H1 (cell line): ENCODE measurements at regions not wholly inside any gene's neighbourhood (a gene's known extent, or its start where the extent isn't known, plus 50 kb on each side); places are given as distances from the start of the nearest gene placed in this dataset.

Source experiments
- CTCF ChIA-PET: fragments of 300-600 bp; sonication (Branson Sonifier 250); formaldehyde crosslinking; loops from one replicate; lab custom pipeline; 2021; ENCODE audit not compliant: partially characterized antibody; lab: Charles Lee
- POLR2A ChIA-PET: fragments of 300-600 bp; sonication (Branson Sonifier 250); formaldehyde crosslinking; loops from one replicate; lab custom pipeline; 2021; ENCODE audit warnings: inconsistent platforms; ENCODE audit not compliant: partially characterized antibody; lab: Charles Lee
- DNase-seq, 2 experiments: peaks; one replicate each; pipeline versions ENCODE4 v3.0.0 to v3.0.0-alpha.2; 2010 to 2022; ENCODE audit warnings: low spot score in 2 of 2, low read depth in 1 of 2, mixed read lengths in 1 of 2
- FAIRE-seq: peaks from 2 replicates; lab custom pipeline; 2011; peaks lifted over from hg19 to GRCh38; lab: Jason Lieb, UNC
- H2AFZ ChIP-seq: 2 replicates; pipeline ENCODE4 v1.8.1; 2012; ENCODE audit warnings: low read length, inconsistent platforms
- H2AK5ac ChIP-seq: 2 replicates; pipeline ENCODE4 v1.6.1; 2013; ENCODE audit warnings: low read depth, low read length
- H2BK120ac ChIP-seq: replicated peaks from 2 replicates; pipeline ENCODE3; 2013; ENCODE audit warnings: low read depth, low read length, inconsistent platforms
- H2BK12ac ChIP-seq: 2 replicates; pipeline ENCODE4 v1.6.1; 2013; ENCODE audit warnings: low read depth, low read length
- H2BK15ac ChIP-seq: 2 replicates; pipeline ENCODE4 v1.6.1; 2013; ENCODE audit warnings: low read length
- H2BK20ac ChIP-seq: 2 replicates; pipeline ENCODE4 v1.6.1; 2013; ENCODE audit warnings: low read length
- H2BK5ac ChIP-seq: 2 replicates; pipeline ENCODE4 v1.6.1; 2013; ENCODE audit warnings: low read depth, low read length
- H3K14ac ChIP-seq: 2 replicates; pipeline ENCODE4 v1.6.1; 2013; ENCODE audit warnings: inconsistent platforms; ENCODE audit not compliant: insufficient read length
- H3K18ac ChIP-seq: 2 replicates; pipeline ENCODE4 v1.6.1; 2013; ENCODE audit warnings: low read length; ENCODE audit errors: extremely low read depth
- H3K23ac ChIP-seq: 2 replicates; pipeline ENCODE4 v1.6.1; 2013; ENCODE audit warnings: inconsistent platforms; ENCODE audit not compliant: insufficient read length
- H3K23me2 ChIP-seq: 2 replicates; pipeline ENCODE4 v1.6.1; 2013; ENCODE audit warnings: low read depth, low read length
- H3K27ac ChIP-seq: 2 replicates; pipeline ENCODE4 v1.6.1; 2011; ENCODE audit warnings: low read depth, low read length, inconsistent platforms
- H3K27me3 ChIP-seq, 4 experiments: replicated peaks in 1 of 4; 1 replicate in 1 of 4; 2 replicates in 3 of 4; pipeline versions ENCODE4 v1.6.1 to v1.8.1; 2011 to 2013; ENCODE audit warnings: low read length in 3 of 4, mild to moderate bottlenecking in 3 of 4, inconsistent platforms in 2 of 4, mixed read lengths in 2 of 4, moderate library complexity in 1 of 4; ENCODE audit not compliant: control insufficient read depth in 3 of 4, insufficient read depth in 3 of 4; ENCODE audit errors: extremely low read depth in 1 of 4
- H3K36me3 ChIP-seq, 4 experiments: 2 replicates each; pipeline versions ENCODE4 v1.6.1 to v1.8.1; 2011 to 2013; ENCODE audit warnings: mild to moderate bottlenecking in 4 of 4, low read length in 3 of 4, moderate library complexity in 2 of 4, control low read depth in 1 of 4, inconsistent platforms in 1 of 4; ENCODE audit not compliant: insufficient read depth in 4 of 4, control insufficient read depth in 2 of 4
- H3K4ac ChIP-seq: replicated peaks from 2 replicates; pipeline ENCODE3; 2013; ENCODE audit warnings: low read length, low read depth, mixed read lengths, inconsistent platforms; ENCODE audit not compliant: insufficient read length
- H3K4me1 ChIP-seq, 4 experiments: replicated peaks in 1 of 4; 1 replicate in 1 of 4; 2 replicates in 3 of 4; pipeline versions ENCODE4 v1.6.1 to v1.8.1; 2011 to 2013; ENCODE audit warnings: low read length in 3 of 4, inconsistent platforms in 2 of 4, mixed read lengths in 1 of 4; ENCODE audit not compliant: insufficient read depth in 4 of 4, control insufficient read depth in 3 of 4
- H3K4me2 ChIP-seq, 2 experiments: 2 replicates each; pipeline versions ENCODE4 v1.6.1 to v1.8.1; 2011 to 2013; ENCODE audit warnings: low read depth in 2 of 2, low read length in 2 of 2, control low read depth in 1 of 2, inconsistent platforms in 1 of 2, mild to moderate bottlenecking in 1 of 2; ENCODE audit not compliant: insufficient read depth in 1 of 2
- H3K4me3 ChIP-seq, 4 experiments: fragments of 200-600, 300-600 bp in 1 of 4; sonication (generic), shearing (Covaris generic), sonication (Bioruptor Twin) in 1 of 4; 2 replicates each; pipeline versions ENCODE4 v1.5.1 to v1.8.1; 2011 to 2016; ENCODE audit warnings: low read length in 4 of 4, low read depth in 3 of 4, control low read depth in 2 of 4, inconsistent platforms in 2 of 4, mild to moderate bottlenecking in 2 of 4, mixed read lengths in 1 of 4, moderate library complexity in 1 of 4; ENCODE audit not compliant: insufficient read depth in 2 of 4; ENCODE audit errors: extremely low read depth in 1 of 4
- H3K56ac ChIP-seq: replicated peaks from 2 replicates; pipeline ENCODE3; 2013; ENCODE audit warnings: low read depth, mild to moderate bottlenecking, mixed read lengths, low read length, inconsistent platforms; ENCODE audit not compliant: insufficient read length
- H3K79me1 ChIP-seq: 2 replicates; pipeline ENCODE4 v1.6.1; 2013; ENCODE audit warnings: low read depth, low read length, control low read depth
- H3K79me2 ChIP-seq, 2 experiments: 2 replicates each; pipeline versions ENCODE4 v1.6.1 to v1.8.1; 2012 to 2013; ENCODE audit warnings: low read length in 2 of 2, mild to moderate bottlenecking in 2 of 2, inconsistent platforms in 1 of 2; ENCODE audit not compliant: insufficient read depth in 2 of 2, control insufficient read depth in 1 of 2
- H3K9ac ChIP-seq, 4 experiments: replicated peaks in 1 of 4; 1 replicate in 1 of 4; 2 replicates in 3 of 4; pipeline versions ENCODE4 v1.6.1 to v1.8.1; 2011 to 2013; ENCODE audit warnings: low read depth in 3 of 4, low read length in 3 of 4, control low read depth in 2 of 4, mild to moderate bottlenecking in 2 of 4, moderate library complexity in 2 of 4, inconsistent platforms in 1 of 4; ENCODE audit errors: extremely low read depth in 1 of 4
- H3K9me3 ChIP-seq, 2 experiments: 2 replicates each; pipeline versions ENCODE4 v1.6.1 to v1.8.1; 2012 to 2013; ENCODE audit warnings: mild to moderate bottlenecking in 2 of 2, moderate library complexity in 2 of 2, control low read depth in 1 of 2, inconsistent platforms in 1 of 2, low read depth in 1 of 2, low read length in 1 of 2, mixed read lengths in 1 of 2; ENCODE audit not compliant: insufficient read depth in 2 of 2
- H4K20me1 ChIP-seq, 2 experiments: replicated peaks in 1 of 2; 2 replicates each; pipeline versions ENCODE3 to v1.8.1; 2011 to 2013; ENCODE audit warnings: inconsistent platforms in 2 of 2, low read length in 2 of 2, mild to moderate bottlenecking in 1 of 2; ENCODE audit not compliant: insufficient read depth in 2 of 2, control insufficient read depth in 1 of 2
- H4K5ac ChIP-seq: 2 replicates; pipeline ENCODE4 v1.6.1; 2013; ENCODE audit warnings: low read length, low read depth, mixed read lengths, inconsistent platforms; ENCODE audit not compliant: insufficient read length
- H4K8ac ChIP-seq: 2 replicates; pipeline ENCODE4 v1.8.0; 2013; ENCODE audit warnings: mild to moderate bottlenecking, moderate library complexity, low read length, inconsistent platforms; ENCODE audit not compliant: insufficient read depth; ENCODE audit errors: extremely low read depth
- H4K91ac ChIP-seq: replicated peaks from 2 replicates; pipeline ENCODE3; 2013; ENCODE audit warnings: low read length, mixed read lengths, inconsistent platforms; ENCODE audit not compliant: insufficient read length
- BACH1 ChIP-seq: IDR thresholded peaks from 2 replicates; pipeline ENCODE4 v1.6.1; 2012; ENCODE audit warnings: low read length, improper control_type of control experiment
- BCL11A ChIP-seq, 2 experiments: IDR thresholded peaks; one replicate each; pipeline ENCODE4 v1.6.1; 2011; ENCODE audit warnings: low read depth in 2 of 2, low read length in 2 of 2, mild to moderate bottlenecking in 2 of 2
- CBX5 ChIP-seq: fragments of 300-800, 300-1000 bp; sonication (generic); IDR thresholded peaks from 2 replicates; pipeline ENCODE4 v1.7.1; 2016; ENCODE audit warnings: antibody characterized with exemption, low read length, low read depth
- CBX8 ChIP-seq: fragments of 300-800, 300-1000 bp; sonication (generic); IDR thresholded peaks from 2 replicates; pipeline ENCODE4 v1.7.1; 2016; ENCODE audit warnings: low read depth, low read length, borderline replicate concordance
- CEBPB ChIP-seq: IDR thresholded peaks from 2 replicates; pipeline ENCODE4 v1.6.1; 2012; ENCODE audit warnings: low read depth, low read length
- CTCF ChIP-seq, 3 experiments: IDR thresholded peaks; 1 replicate in 2 of 3; 2 replicates in 1 of 3; pipeline versions ENCODE4 v1.5.1 to v1.6.1; 2011; ENCODE audit warnings: low read length in 3 of 3, mild to moderate bottlenecking in 3 of 3, inconsistent platforms in 2 of 3, low read depth in 1 of 3, moderate library complexity in 1 of 3; ENCODE audit not compliant: insufficient read depth in 1 of 3; ENCODE audit errors: control extremely low read depth in 1 of 3
- FOSL1 ChIP-seq: IDR thresholded peaks from 2 replicates; pipeline ENCODE4 v1.6.1; 2011; ENCODE audit warnings: mild to moderate bottlenecking, low read depth, low read length, moderate library complexity; ENCODE audit not compliant: insufficient read depth
- PHF8 ChIP-seq: fragments of 200-600 bp; sonication (generic); conservative IDR thresholded peaks from 2 replicates; pipeline ENCODE4 v1.7.1; 2012; ENCODE audit warnings: low read depth, mild to moderate bottlenecking, inconsistent platforms, low read length, moderate library complexity
- SIRT6 ChIP-seq: IDR thresholded peaks from one replicate; pipeline ENCODE4 v1.7.1; 2012; ENCODE audit warnings: low read length, inconsistent platforms
- SRF ChIP-seq: IDR thresholded peaks from 2 replicates; pipeline ENCODE4 v1.6.1; 2011; ENCODE audit warnings: mild to moderate bottlenecking, low read depth, low read length, moderate library complexity
- TAF1 ChIP-seq: IDR thresholded peaks from 2 replicates; pipeline ENCODE4 v1.6.1; 2011; ENCODE audit warnings: mild to moderate bottlenecking, low read depth, low read length
- TF ChIP-seq, protein P1 (sequence below): IDR thresholded peaks from 2 replicates; pipeline ENCODE4 v1.6.1; 2012; ENCODE audit warnings: low read length, inconsistent platforms

DNA sequence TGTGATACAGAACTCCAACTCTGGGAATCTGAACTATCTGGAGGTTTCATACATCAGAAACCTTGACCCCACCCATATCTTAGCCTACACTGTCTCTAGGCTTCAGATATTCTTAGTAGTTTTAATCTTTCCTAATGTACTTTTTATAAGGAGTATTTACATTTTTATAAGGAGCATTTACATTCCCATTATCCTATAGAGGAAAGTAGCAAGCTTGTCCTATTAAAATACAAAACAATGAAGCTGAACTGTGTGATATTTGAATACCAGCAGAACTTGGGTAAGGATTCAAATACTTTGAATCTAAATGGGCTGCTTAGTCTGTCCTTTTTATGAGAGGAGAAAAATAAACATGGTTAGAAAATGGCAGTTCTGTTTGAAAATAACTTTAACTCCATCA lies 247.4 kb downstream of the FMR1NB start:
- Histone ChIP-seq H2AFZ (no peak overlapping the region), H3K27me3 (no peaks in the 10 kb centered on the region), H3K4me3 (no peak overlapping the region), H2BK15ac (no peak overlapping the region), H4K8ac (no peak overlapping the region), H3K9me3 (no peaks in the 10 kb centered on the region), H3K4me2 (no peak overlapping the region), H3K4ac (no peak overlapping the region), H4K20me1 (no peaks in the 10 kb centered on the region), H3K9ac (no peak overlapping the region), H3K79me2 (no peaks in the 10 kb centered on the region), H4K5ac (no peak overlapping the region), H2AK5ac (no peak overlapping the region), H3K79me1 (no peaks in the 10 kb centered on the region), H3K23me2 (no peaks in the 10 kb centered on the region), H2BK20ac (no peak overlapping the region), H3K23ac (no peak overlapping the region), H3K27ac (no peak overlapping the region), H2BK5ac (no peak overlapping the region), H3K14ac (no peak overlapping the region), H3K4me1 (no peaks in the 10 kb centered on the region), H3K18ac (no peak overlapping the region), H4K91ac (no peak overlapping the region), H3K36me3 (no peaks in the 10 kb centered on the region), H2BK12ac (no peak overlapping the region), H3K56ac (no peak overlapping the region), H2BK120ac (no peak overlapping the region)
- DNase-seq (no peak), FAIRE-seq (no peak)
- CTCF ChIA-PET = no interaction called here
- POLR2A ChIA-PET = no interaction called here
- TF ChIP-seq, protein P1, sequence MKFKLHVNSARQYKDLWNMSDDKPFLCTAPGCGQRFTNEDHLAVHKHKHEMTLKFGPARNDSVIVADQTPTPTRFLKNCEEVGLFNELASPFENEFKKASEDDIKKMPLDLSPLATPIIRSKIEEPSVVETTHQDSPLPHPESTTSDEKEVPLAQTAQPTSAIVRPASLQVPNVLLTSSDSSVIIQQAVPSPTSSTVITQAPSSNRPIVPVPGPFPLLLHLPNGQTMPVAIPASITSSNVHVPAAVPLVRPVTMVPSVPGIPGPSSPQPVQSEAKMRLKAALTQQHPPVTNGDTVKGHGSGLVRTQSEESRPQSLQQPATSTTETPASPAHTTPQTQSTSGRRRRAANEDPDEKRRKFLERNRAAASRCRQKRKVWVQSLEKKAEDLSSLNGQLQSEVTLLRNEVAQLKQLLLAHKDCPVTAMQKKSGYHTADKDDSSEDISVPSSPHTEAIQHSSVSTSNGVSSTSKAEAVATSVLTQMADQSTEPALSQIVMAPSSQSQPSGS = no peak
- TF ChIP-seq FOSL1 (no peak), TAF1 (no peak), CBX5 (no peak), BACH1 (no peak), CTCF (IDR thresholded peaks at IDR 0.05; ENCODE audit: control extremely low read depth in 1 of 3, insufficient read depth in 1 of 3, low read depth in 1 of 3, low read length in 3 of 3) (no peak), SRF (no peak), CBX8 (no peak), SIRT6 (no peak), BCL11A (IDR thresholded peaks at IDR 0.05; ENCODE audit: low read depth in 2 of 2, low read length in 2 of 2) (no peak), CEBPB (no peak), PHF8 (no peak)
